NCI-H1930 (cell line): ENCODE measurements at regions not wholly inside any gene's neighbourhood (a gene's known extent, or its start where the extent isn't known, plus 50 kb on each side); places are given as distances from the start of the nearest gene placed in this dataset.

Experiments
- DNase-seq, 2 experiments: peaks; one replicate each; lab custom pipeline; 2025; lab: John Stamatoyannopoulos, UW

GRCh38 chr5:168159425-168159824 is 132.0 kb upstream of the WWC1 start:
- no peak for DNase-seq

- no peak for DNase-seq
Measured at GRCh38 chr5:168162464-168162863, 129.0 kb upstream of the WWC1 start.

DNA sequence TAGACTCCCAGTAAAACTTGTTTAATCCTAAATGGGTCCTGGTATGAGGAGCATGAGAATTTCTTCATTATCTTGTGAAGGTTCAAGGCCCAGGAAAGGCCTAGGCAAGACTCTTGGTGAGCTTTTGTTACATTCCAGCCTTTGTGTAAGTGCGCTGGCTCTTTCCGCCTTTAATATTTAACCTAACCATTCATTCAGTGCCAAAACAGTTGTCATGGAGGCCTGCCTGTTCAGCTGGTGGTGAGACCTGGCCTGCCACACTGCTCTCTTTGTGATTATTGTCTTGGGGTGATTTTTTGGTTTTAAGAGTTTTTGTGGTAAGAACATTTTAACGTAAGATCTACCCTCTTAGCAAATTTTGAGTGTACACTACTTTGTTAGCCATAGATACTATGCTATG is 127.5 kb upstream of the WWC1 start:
- no peak for DNase-seq

DNA sequence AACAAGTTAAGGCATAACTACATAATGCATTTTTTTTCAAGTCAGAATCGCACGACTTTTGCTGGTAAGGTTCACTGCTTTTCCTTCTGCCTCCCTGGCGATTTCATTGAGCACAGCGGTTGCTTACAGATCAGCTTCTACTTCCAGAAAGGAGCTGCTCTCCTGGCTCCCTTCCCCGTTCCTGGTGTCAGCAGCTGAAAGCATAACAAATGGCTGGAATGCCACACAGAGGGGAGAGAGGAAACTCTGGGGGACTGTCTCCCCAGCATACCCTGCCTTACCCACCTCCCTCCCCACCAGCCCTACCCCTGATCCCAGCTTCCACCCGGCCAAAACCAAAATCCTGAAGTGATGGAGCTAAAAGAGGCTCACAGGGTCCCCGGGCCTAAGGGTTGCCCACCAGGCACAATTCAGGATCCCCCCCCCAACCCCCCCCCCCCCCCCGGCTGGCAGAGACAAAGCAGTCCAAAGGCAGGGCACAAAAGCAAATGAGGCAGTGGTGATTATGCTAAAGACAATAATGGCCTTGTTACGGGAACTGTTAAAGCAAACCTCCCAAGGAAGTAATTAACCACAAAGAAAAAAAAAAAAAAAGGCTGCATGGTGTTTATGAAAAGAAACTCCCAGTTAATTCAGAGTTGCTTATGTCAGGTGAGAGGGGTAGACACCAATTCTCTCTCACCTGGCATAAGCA is 126.1 kb upstream of the WWC1 start:
- DNase-seq = no peak

DNA sequence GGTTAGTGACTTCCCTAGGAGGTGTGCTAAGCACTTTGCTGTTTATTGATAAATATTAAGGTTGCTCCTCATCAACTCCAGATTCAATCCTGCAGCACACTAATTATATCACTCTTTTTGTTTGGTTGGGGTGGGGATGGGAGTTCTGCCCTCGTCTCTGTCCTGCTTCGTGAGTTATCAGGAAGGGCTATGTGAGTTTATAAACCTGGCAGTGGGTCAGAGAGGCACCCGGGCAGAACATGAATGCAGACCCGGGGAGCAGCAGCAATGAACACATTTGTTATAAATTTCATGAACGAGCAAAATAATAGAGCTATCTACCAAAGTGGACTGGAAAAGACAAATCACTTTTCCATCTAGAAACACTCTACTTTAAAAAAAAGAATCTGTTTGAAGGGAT is 125.5 kb upstream of the WWC1 start:
- no peak for DNase-seq

DNA sequence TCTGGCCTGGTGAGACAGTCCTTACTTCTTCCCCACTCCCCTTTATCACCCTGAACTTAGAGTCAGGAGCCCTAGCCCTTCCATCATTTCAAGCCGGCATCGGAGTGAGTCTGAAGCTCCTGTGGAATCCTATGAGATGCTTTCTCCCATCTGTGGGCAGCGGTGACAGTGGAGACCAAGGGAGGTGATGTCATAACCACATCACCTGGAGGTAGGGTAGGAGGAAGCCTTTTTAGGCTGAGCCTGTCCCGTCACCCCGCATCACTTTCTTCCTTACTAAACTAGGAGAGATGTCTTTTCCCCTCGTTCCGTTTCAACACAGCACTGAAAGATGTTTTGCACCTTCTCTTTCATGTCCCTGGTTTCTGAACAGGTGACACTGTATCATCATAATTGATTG is 124.1 kb upstream of the WWC1 start:
- no peak for DNase-seq

GRCh38 chr5:168168978-168169698 is 122.3 kb upstream of the WWC1 start:
- DNase-seq = no peak

GRCh38 chr5:168169791-168170190 is 121.7 kb upstream of the WWC1 start:
- DNase-seq = no peak

DNA sequence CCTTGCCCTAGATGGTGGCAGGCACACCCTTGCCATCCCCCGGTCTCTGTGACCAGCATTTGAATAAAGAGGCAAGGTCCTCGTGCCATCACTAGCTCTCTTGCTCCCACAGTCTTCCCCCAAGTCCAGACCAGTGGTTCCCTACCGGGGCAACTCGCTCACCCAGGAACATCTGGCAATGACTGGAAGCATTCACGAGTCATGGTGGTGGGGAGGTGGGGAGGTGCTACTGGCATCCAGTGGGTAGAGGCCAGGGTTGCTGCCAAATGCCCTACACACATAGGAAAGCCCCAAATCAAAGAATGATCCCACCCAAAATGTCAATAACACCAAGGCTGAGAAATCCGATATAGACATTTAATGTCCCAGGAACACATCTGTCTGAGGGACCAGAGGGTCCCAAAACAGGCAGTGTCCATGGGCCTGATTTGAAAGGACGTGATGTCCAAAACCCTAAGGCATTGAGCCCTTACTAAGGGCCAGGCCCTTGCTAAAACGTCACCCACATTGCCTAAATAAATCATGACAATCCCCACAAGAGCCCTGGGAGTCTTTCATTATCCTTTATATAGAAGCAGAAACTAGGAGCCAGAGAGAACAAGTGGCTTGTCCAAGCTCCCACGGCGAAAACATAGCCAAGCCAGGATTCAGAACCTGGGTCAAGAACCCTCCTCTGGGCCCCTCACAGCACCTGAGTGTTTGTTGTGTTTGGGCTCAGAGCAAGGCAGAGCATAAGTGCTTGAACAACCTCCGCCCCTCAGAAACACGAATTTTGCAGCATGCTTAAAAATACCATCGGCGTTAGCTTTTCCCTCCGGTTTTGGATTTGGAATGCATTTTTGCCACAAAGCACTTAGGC is 119.3 kb upstream of the WWC1 start:
- no peak for DNase-seq

GRCh38 chr5:168172760-168173223 is 118.7 kb upstream of the WWC1 start:
- DNase-seq = no peak

DNA sequence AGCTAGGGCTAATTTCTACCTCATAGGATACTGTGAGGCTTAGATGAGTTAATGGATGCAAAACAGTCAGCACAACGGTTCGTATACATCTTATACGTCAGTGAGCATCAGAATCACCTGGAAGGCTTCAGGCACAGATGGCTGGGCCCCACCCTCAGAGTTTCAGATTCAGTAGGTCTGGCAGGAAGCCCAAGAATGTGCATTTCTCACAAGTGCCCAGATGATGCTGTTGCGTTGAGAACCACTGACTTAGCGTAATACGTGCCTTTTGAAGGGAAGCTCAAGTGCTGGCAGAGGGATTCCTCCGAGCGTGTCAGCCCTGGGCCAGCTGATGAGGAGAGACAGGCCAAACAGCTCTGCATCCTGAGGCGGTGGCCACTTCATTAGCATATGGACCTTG is 117.1 kb upstream of the WWC1 start:
- no peak for DNase-seq

DNA sequence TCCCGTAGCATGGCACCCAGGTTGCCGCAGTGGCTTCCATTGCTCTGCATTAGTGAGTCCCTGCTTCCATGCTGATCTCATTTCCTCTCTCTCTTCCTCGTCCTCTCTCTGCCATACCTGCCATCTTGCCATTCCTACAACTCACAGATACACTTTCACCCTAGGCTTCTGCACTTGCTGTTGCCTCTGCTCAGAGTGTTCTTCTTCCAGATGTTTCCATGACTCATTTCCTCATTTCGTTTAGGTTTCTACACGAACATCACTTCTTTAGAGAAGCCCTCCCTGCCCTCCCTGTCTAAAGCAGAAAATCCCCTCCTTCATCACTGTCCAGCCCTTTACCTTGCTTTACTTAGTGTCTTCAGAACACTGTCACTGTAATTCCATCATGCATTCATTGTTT is 115.2 kb upstream of the WWC1 start:
- DNase-seq = no peak

DNA sequence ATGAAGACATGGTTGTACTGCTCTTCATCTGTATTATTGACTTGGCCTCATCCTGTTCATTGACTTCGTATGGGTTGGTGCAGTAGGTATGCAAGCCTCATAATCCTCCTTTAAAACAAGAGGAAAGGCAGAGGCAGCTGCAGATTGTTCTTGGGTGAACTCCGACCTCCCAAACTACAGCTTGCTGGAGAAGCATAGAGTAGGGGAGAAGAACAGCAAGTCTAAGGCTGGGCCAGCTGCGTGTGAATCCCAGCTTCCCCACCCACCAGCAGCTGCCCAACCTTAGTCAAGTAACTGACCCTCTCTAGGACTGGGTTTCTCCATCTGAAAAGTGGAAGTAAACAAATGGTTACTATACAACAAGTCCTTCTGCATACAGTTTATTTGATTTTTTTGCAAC is 114.5 kb upstream of the WWC1 start:
- no peak for DNase-seq

DNA sequence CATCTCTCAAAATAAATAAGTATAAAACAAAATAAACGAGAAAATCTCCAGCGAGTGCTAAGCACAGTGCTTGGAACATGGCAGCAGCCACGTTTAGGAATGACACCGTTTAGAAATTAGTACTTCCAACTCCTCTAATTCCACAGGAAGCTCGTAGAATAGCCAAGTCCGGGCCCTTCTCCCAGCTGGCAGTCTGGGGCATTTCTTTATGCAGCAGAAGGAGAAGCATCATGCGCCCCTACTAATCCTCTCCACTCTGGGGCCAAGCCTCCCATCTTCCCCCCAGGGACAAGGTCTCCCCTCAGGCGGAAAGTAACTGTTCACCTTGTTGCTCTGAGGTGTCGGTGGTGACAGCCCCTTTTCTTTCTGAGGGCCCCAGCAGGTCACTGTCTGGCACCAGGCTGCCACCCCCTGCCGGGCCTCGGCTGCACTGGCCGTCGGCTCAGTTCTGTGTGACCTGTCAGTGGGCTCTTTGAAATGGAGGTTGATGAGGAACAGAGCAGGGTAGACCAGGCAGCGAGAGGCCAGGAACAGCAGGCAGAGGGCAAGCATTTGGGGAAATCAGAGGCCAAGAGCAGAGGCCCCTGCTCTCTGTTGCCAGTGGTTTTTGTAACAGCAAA is 113.5 kb upstream of the WWC1 start:
- no peak for DNase-seq

GRCh38 chr5:168179192-168179593 is 112.3 kb upstream of the WWC1 start:
- no peak for DNase-seq

- no peak for DNase-seq
Measured at GRCh38 chr5:168182269-168182668, 109.2 kb upstream of the WWC1 start.

DNA sequence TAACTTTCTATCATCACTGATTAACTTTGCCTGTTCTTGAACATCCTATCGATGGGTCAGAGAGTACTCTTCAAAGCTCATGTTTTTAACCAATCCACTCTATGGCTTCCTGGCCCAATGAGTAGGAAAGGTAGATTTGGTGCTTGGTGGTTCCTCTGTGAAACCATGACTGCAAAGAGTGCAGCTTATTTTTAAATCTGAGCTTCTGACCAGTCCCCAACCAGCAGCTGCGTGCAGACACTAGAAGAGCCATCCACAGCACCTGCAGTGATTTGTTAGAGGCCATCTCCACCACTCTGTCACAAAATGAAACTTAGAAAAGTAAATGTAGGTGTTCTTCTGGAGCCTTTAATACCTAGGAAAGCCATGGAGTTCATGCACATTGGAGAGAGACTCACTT is 107.3 kb upstream of the WWC1 start:
- DNase-seq = no peak

- no peak for DNase-seq
Measured at GRCh38 chr5:168186289-168187074, 105.0 kb upstream of the WWC1 start.

GRCh38 chr5:168187614-168188013 is 103.8 kb upstream of the WWC1 start:
- DNase-seq = no peak

DNA sequence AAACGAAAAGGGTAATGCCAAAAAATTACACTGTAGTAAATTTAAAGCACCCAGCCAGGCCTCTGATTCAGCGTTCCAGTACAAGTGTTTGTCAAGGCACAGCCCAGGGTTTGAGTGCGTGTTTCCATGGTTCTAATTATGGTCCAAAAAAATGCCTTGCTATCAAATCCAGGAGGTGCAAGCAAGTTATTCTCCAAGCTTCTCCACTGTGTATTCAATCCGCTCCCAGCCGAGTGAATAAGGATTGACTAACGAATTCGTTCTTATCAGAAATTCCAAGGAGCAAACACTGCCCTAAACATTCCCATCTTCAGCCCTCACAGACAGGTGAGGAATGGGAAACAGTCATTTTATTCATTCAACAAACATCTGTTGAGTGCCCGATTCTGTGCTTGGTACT is 103.3 kb upstream of the WWC1 start:
- DNase-seq = no peak

GRCh38 chr5:168192120-168192519 is 99.3 kb upstream of the WWC1 start:
- no peak for DNase-seq
